Spleen (tissue), 11 donors: ENCODE measurements at regions not wholly inside any gene's neighbourhood (a gene's known extent, or its start where the extent isn't known, plus 50 kb on each side); places are given as distances from the start of the nearest gene placed in this dataset.
A peak's percentile ranks its signal among the peaks of the same experiment; 100 is the strongest.

ENCODE experiments used
- DNase-seq: peaks from one replicate; pipeline ENCODE4 v3.0.0-alpha.2; 2020
- H3K27ac ChIP-seq, 8 donors: fragments of 200-600 bp; sonication (generic) in 7 of 8; 1 replicate in 4 of 8; 2 replicates in 4 of 8; pipeline versions ENCODE4 v1.5.0 to v1.8.0; 2016 to 2021; ENCODE audit warnings: inconsistent platforms in 4 of 8, mild to moderate bottlenecking in 4 of 8, moderate library complexity in 1 of 8
- H3K27me3 ChIP-seq, 7 donors: fragments of 200-600 bp; sonication (generic) in 6 of 7; replicated peaks in 1 of 7; 1 replicate in 4 of 7; 2 replicates in 3 of 7; pipeline versions ENCODE4 v1.5.0 to v1.8.0; 2016 to 2021; ENCODE audit warnings: inconsistent platforms in 3 of 7, mild to moderate bottlenecking in 1 of 7
- H3K36me3 ChIP-seq, 6 donors: fragments of 200-600 bp; sonication (generic) in 5 of 6; 1 replicate in 4 of 6; 2 replicates in 2 of 6; pipeline versions ENCODE4 v1.5.0 to v1.8.0; 2016 to 2021; ENCODE audit warnings: inconsistent platforms in 2 of 6
- H3K4me1 ChIP-seq, 6 donors: fragments of 200-600 bp; sonication (generic) in 5 of 6; 1 replicate in 3 of 6; 2 replicates in 3 of 6; pipeline versions ENCODE4 v1.5.0 to v1.8.0; 2016 to 2021; ENCODE audit warnings: inconsistent platforms in 3 of 6
- H3K4me3 ChIP-seq, 8 donors: fragments of 200-600 bp; sonication (generic) in 7 of 8; 1 replicate in 4 of 8; 2 replicates in 4 of 8; pipeline versions ENCODE4 v1.5.0 to v1.8.0; 2016 to 2021; ENCODE audit warnings: inconsistent platforms in 4 of 8, mild to moderate bottlenecking in 4 of 8, moderate library complexity in 2 of 8
- H3K9me3 ChIP-seq, 8 donors: fragments of 200-600 bp; sonication (generic) in 7 of 8; 1 replicate in 4 of 8; 2 replicates in 4 of 8; pipeline versions ENCODE4 v1.5.0 to v1.8.0; 2016 to 2021; ENCODE audit warnings: inconsistent platforms in 4 of 8
- CTCF ChIP-seq, 11 experiments: fragments of 200-600 bp in 7 of 11; fragments of 450-650 bp in 4 of 11; sonication (generic) in 4 of 11; IDR thresholded peaks in 8 of 11; conservative IDR thresholded peaks in 3 of 11; 1 replicate in 7 of 11; 2 replicates in 4 of 11; pipeline versions ENCODE4 v1.4.0 to v1.8.0; 2016 to 2021; ENCODE audit warnings: antibody characterized with exemption in 11 of 11, inconsistent platforms in 4 of 11, mild to moderate bottlenecking in 1 of 11
- POLR2A ChIP-seq, 3 donors: fragments of 450-650 bp; IDR thresholded peaks; one replicate each; pipeline ENCODE4 v1.5.1; 2017; ENCODE audit warnings: antibody characterized with exemption in 3 of 3, mild to moderate bottlenecking in 1 of 3
- POLR2AphosphoS5 ChIP-seq, 3 donors: sonication (generic); formaldehyde crosslinking; IDR thresholded peaks; one replicate each; pipeline ENCODE4 v1.5.1; 2017; ENCODE audit warnings: antibody characterized with exemption in 3 of 3
- WGBS, 5 donors: extraction: QIAGEN DNeasy Blood & Tissue Kit in 3 of 5; methylation state at CpG; one replicate each; pipeline versions ENCODE4 v1.1.5 to v1.1.7; 2013 to 2018; 5-methylcytosine and 5-hydroxymethylcytosine counted together
- intact Hi-C: fragments of 100-400 bp; cut with DNase I; formaldehyde crosslinking; loops from one replicate; pipeline ENCODE4 v1.15.0; 2023; ENCODE audit warnings: low total_unique reads
- donor health status: healthy with polysubstance abuse.
- donor health status: DM: no; HTN: no; CAD: no; lungs with moderate emphysema.
- donor health status: DM: no; HTN: no; CAD: no.
- donor health status: Bipolar disorder and iron deficiency.
- donor health status: healthy.
- donor health status: DM: no; HTN: no; CAD: no.
- donor health status: DM: yes; HTN: yes; CAD: no.

DNA sequence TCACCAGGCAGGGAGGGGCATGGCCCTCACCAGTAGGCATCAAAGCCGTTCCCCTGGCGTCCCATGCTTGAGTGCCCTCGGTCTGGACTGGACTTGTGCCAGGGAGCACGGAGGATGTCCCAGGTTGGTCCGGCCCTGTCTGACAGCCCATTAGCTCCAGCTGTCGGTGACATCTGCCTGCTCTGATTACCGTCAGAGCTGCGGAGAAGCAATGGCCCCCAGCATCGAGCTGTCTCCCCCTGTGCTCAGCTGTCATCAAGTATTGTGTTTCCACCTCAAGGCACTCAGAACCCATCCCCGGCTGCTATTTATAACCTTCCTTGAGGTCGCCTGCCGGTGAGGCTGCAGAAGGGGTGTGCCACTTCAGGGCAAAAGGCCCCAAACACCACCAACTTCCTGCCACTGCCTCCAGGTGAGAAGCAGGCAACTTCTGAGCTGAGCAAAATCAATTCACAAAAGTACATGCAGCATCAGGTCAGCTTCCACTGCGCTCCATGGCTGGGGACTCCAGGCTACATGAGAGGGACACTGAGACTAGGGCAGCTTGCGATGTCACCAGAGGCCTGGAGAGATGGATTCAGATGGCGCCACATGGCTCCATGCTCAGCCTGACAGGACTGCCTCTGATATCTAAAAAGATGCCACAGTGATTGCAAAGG lies 142.7 kb downstream of the C5orf15 start:
- Histone ChIP-seq H3K9me3 (no peaks in the 10 kb centered on the region), H3K27me3 (no peaks in the 10 kb centered on the region), H3K4me1 (peaks cover 0 to 21% (median 2%) of the 10 kb centered on the region in 6 donors), H3K27ac (no peak overlapping the region), H3K36me3 (no peaks in the 10 kb centered on the region), H3K4me3 (no peak overlapping the region)
- peak; percentile 78 for DNase-seq
- no peak for TF ChIP-seq POLR2AphosphoS5 (IDR thresholded peaks at IDR 0.05)
- TF ChIP-seq CTCF (IDR thresholded peaks at IDR 0.05 in 8 of 11, conservative IDR thresholded peaks at IDR 0.05 in 3 of 11): no peak
- no peak for TF ChIP-seq POLR2A (IDR thresholded peaks at IDR 0.05)
- intact Hi-C loops: no loop called here
- 49 to 81% (median 60%) methylated on average over 13 to 15 of the region's 15 CpGs for WGBS, 5 donors

- H3K27ac ChIP-seq: no peak overlapping the region
- no peak overlapping the region for H3K4me3 ChIP-seq
- peaks cover 0 to 26% (median 5%) of the 10 kb centered on the region in 6 donors for H3K4me1 ChIP-seq
- no peaks in the 10 kb centered on the region for H3K9me3 ChIP-seq
- no peaks in the 10 kb centered on the region for H3K36me3 ChIP-seq
- intact Hi-C loops: no loop called here
- TF ChIP-seq POLR2A (IDR thresholded peaks at IDR 0.05): no peak
- no peak for TF ChIP-seq POLR2AphosphoS5 (IDR thresholded peaks at IDR 0.05)
- TF ChIP-seq CTCF (IDR thresholded peaks at IDR 0.05 in 8 of 11, conservative IDR thresholded peaks at IDR 0.05 in 3 of 11): no peak
- DNase-seq: no peak
- peaks cover 0 to 9% (median 0%) of the 10 kb centered on the region in 7 donors for H3K27me3 ChIP-seq
- WGBS, 5 donors: 49 to 69% (median 56%) methylated on average over 6 of the region's 6 CpGs
Observed at GRCh38 chr5:133824661-133825254, 143.7 kb downstream of the C5orf15 start.

DNA sequence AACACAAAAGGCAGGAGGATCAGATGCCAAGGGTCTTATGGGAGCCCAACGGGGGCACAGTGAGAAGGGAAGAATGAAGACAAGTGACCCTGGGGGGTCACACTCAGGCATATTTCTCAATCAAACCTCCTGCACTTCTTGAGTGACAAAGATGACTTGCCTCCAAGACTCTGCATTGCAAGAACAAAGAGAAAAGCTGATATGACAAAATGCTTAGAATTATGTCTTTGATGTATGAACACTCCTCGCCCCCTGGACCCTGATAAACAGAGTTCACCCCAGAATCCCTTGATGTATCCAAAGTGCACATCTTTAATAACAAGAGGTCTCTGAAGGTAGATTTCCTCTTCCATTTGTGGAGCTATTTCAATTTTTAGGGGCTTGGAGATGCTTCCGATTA lies 146.5 kb downstream of the C5orf15 start:
- Histone ChIP-seq H3K9me3 (no peaks in the 10 kb centered on the region), H3K4me3 (no peak overlapping the region), H3K27ac (no peak overlapping the region), H3K4me1 (peaks cover 0 to 26% (median 6%) of the 10 kb centered on the region in 6 donors), H3K36me3 (no peaks in the 10 kb centered on the region), H3K27me3 (peaks cover 0 to 17% (median 0%) of the 10 kb centered on the region in 7 donors)
- 51 to 82% (median 76%) methylated on average over 3 of the region's 3 CpGs for WGBS, 5 donors
- TF ChIP-seq POLR2A (IDR thresholded peaks at IDR 0.05) (no peak), CTCF (IDR thresholded peaks at IDR 0.05 in 8 of 11, conservative IDR thresholded peaks at IDR 0.05 in 3 of 11) (no peak)
- intact Hi-C loops: no loop called here
- no peak for DNase-seq

GRCh38 chr5:133821311-133821741 lies 147.1 kb downstream of the C5orf15 start:
- DNase-seq: no peak
- intact Hi-C loops: no loop called here
- Histone ChIP-seq H3K27ac (no peak overlapping the region), H3K4me1 (peaks cover 0 to 26% (median 6%) of the 10 kb centered on the region in 6 donors), H3K4me3 (no peak overlapping the region), H3K36me3 (no peaks in the 10 kb centered on the region), H3K27me3 (peaks cover 0 to 17% (median 0%) of the 10 kb centered on the region in 7 donors), H3K9me3 (no peaks in the 10 kb centered on the region)
- WGBS, 5 donors: 34 to 52% (median 49%) methylated on average over 2 of the region's 2 CpGs
- TF ChIP-seq POLR2AphosphoS5 (IDR thresholded peaks at IDR 0.05): no peak
